Left ventricle myocardium inferior (tissue), 1 donor: ENCODE measurements at regions not wholly inside any gene's neighbourhood (a gene's known extent, or its start where the extent isn't known, plus 50 kb on each side); places are given as distances from the start of the nearest gene placed in this dataset.
"Not testable (repeated sequence)": the region's sequence is repeated elsewhere in the genome, so short reads cannot be mapped to it uniquely, and the experiment has no call there.

Experiments
- DNase-seq: peaks from one replicate; pipeline ENCODE4 v3.0.0-alpha.2; 2020
- H3K27ac ChIP-seq: fragments of 200-600 bp; replicated peaks from 2 replicates; pipeline ENCODE4 v1.8.0; 2021
- H3K27me3 ChIP-seq: fragments of 200-600 bp; 2 replicates; pipeline ENCODE4 v1.8.0; 2021; ENCODE audit warnings: low read depth
- H3K36me3 ChIP-seq: fragments of 200-600 bp; 2 replicates; pipeline ENCODE4 v1.8.0; 2021
- H3K4me1 ChIP-seq: fragments of 200-600 bp; 2 replicates; pipeline ENCODE4 v1.8.0; 2021
- H3K4me3 ChIP-seq: fragments of 200-600 bp; 2 replicates; pipeline ENCODE4 v1.8.0; 2021; ENCODE audit warnings: mild to moderate bottlenecking, moderate library complexity
- H3K9me3 ChIP-seq: fragments of 200-600 bp; replicated peaks from 2 replicates; pipeline ENCODE4 v1.8.0; 2021
- CTCF ChIP-seq: fragments of 200-600 bp; IDR thresholded peaks from 2 replicates; pipeline ENCODE4 v1.8.0; 2021; ENCODE audit warnings: antibody characterized with exemption, mild to moderate bottlenecking, borderline replicate concordance
- intact Hi-C: fragments of 100-400 bp; cut with micrococcal nuclease; formaldehyde crosslinking; loops from one replicate; pipeline ENCODE4 v1.11.0; 2022
- donor health status: DM: no; HTN: yes; CAD: no; lungs with severe emphysema.

GRCh38 chr2:187654535-187654934 is 100.3 kb upstream of the TFPI start:
- TF ChIP-seq CTCF, result no peak
- H3K36me3 ChIP-seq, result no peaks in the 10 kb centered on the region
- intact Hi-C loops, result no loop called here
- no peaks in the 10 kb centered on the region for H3K9me3 ChIP-seq
- H3K27ac ChIP-seq, result no peak overlapping the region
- no peaks in the 10 kb centered on the region for H3K4me1 ChIP-seq
- H3K27me3 ChIP-seq, result no peaks in the 10 kb centered on the region
- H3K4me3 ChIP-seq, result no peak overlapping the region
- DNase-seq, result peak; percentile 34

- Histone ChIP-seq H3K36me3 (no peaks in the 10 kb centered on the region), H3K27me3 (no peaks in the 10 kb centered on the region), H3K27ac (no peak overlapping the region), H3K4me3 (no peak overlapping the region), H3K4me1 (no peaks in the 10 kb centered on the region), H3K9me3 (no peaks in the 10 kb centered on the region)
- intact Hi-C loops, result no loop called here
- no peak for TF ChIP-seq CTCF
- DNase-seq, result no peak
Observed at GRCh38 chr2:187655001-187655400, 100.8 kb upstream of the TFPI start.

- DNase-seq, result no peak
- no peaks in the 10 kb centered on the region for H3K27me3 ChIP-seq
- intact Hi-C loops, result no loop called here
- no peak overlapping the region for H3K4me3 ChIP-seq
- H3K9me3 ChIP-seq, result peaks cover 3% of the 10 kb centered on the region
- H3K27ac ChIP-seq, result no peak overlapping the region
- no peak for TF ChIP-seq CTCF
- no peaks in the 10 kb centered on the region for H3K36me3 ChIP-seq
- H3K4me1 ChIP-seq, result no peaks in the 10 kb centered on the region
Observed at GRCh38 chr2:187656123-187656522, 101.9 kb upstream of the TFPI start.

GRCh38 chr2:187658952-187659525 is 104.8 kb upstream of the TFPI start:
- Histone ChIP-seq H3K4me1 (no peaks in the 10 kb centered on the region), H3K27ac (no peak overlapping the region), H3K9me3 (peaks cover 9% of the 10 kb centered on the region), H3K27me3 (no peaks in the 10 kb centered on the region), H3K4me3 (no peak overlapping the region), H3K36me3 (no peaks in the 10 kb centered on the region)
- DNase-seq, result no peak
- TF ChIP-seq CTCF, result peak; percentile 38
- intact Hi-C loops, result no loop called here

- H3K27me3 ChIP-seq, H3K4me3 ChIP-seq, intact Hi-C loops, H3K27ac ChIP-seq, DNase-seq, H3K9me3 ChIP-seq, H3K36me3 ChIP-seq, H3K4me1 ChIP-seq: not testable (repeated sequence)
Observed at GRCh38 chr2:187676050-187676449, 121.8 kb upstream of the TFPI start.

- H3K9me3 ChIP-seq, result no peaks in the 10 kb centered on the region
- no peaks in the 10 kb centered on the region for H3K27me3 ChIP-seq
- intact Hi-C loops, result no loop called here
- TF ChIP-seq CTCF, result no peak
- DNase-seq, result no peak
- no peaks in the 10 kb centered on the region for H3K4me1 ChIP-seq
- H3K36me3 ChIP-seq, result no peaks in the 10 kb centered on the region
- no peak overlapping the region for H3K4me3 ChIP-seq
- no peak overlapping the region for H3K27ac ChIP-seq
Observed at GRCh38 chr2:187679454-187679853, 125.2 kb upstream of the TFPI start.
